ENCODE measurements at regions not wholly inside any gene's neighbourhood (a gene's known extent, or its start where the extent isn't known, plus 50 kb on each side); places are given as distances from the start of the nearest gene placed in this dataset.

GRCh38 chr3:99041747-99042146, 140.3 kb upstream of the DCBLD2 start:
- no peak for DNase-seq (ENCODE audit: low read depth)
- no peak overlapping the region for H3K4me3 ChIP-seq (ENCODE audit: control insufficient read depth, low read depth, low read length)
- TF ChIP-seq CTCF (conservative IDR thresholded peaks at IDR 0.05; ENCODE audit: control insufficient read depth, insufficient read depth, low read depth, low read length): no peak

GRCh38 chr3:99031778-99032177, 130.3 kb upstream of the DCBLD2 start:
- H3K4me3 ChIP-seq (ENCODE audit: control insufficient read depth, low read depth, low read length): no peak overlapping the region
- no peak for TF ChIP-seq CTCF (conservative IDR thresholded peaks at IDR 0.05; ENCODE audit: control insufficient read depth, insufficient read depth, low read depth, low read length)
- no peak for DNase-seq (ENCODE audit: low read depth)

GRCh38 chr3:99023590-99024192, 122.2 kb upstream of the DCBLD2 start:
- DNase-seq (ENCODE audit: low read depth): peak; percentile 60
- no peak overlapping the region for H3K4me3 ChIP-seq (ENCODE audit: control insufficient read depth, low read depth, low read length)
- TF ChIP-seq CTCF (conservative IDR thresholded peaks at IDR 0.05; ENCODE audit: control insufficient read depth, insufficient read depth, low read depth, low read length): peak; percentile 69

- H3K4me3 ChIP-seq (ENCODE audit: control insufficient read depth, low read depth, low read length): no peak overlapping the region
- no peak for TF ChIP-seq CTCF (conservative IDR thresholded peaks at IDR 0.05; ENCODE audit: control insufficient read depth, insufficient read depth, low read depth, low read length)
- no peak for DNase-seq (ENCODE audit: low read depth)
These were observed 120.0 kb upstream of the DCBLD2 start for GRCh38 chr3:99021466-99021865.

- no peak for DNase-seq (ENCODE audit: low read depth)
- no peak for TF ChIP-seq CTCF (conservative IDR thresholded peaks at IDR 0.05; ENCODE audit: control insufficient read depth, insufficient read depth, low read depth, low read length)
- no peak overlapping the region for H3K4me3 ChIP-seq (ENCODE audit: control insufficient read depth, low read depth, low read length)
These were observed 115.0 kb upstream of the DCBLD2 start for GRCh38 chr3:99016452-99016851.

- DNase-seq (ENCODE audit: low read depth): no peak
- no peak for TF ChIP-seq CTCF (conservative IDR thresholded peaks at IDR 0.05; ENCODE audit: control insufficient read depth, insufficient read depth, low read depth, low read length)
- no peak overlapping the region for H3K4me3 ChIP-seq (ENCODE audit: control insufficient read depth, low read depth, low read length)
These were observed 112.4 kb upstream of the DCBLD2 start for GRCh38 chr3:99013777-99014315.
